ENCODE measurements at regions not wholly inside any gene's neighbourhood (a gene's known extent, or its start where the extent isn't known, plus 50 kb on each side); places are given as distances from the start of the nearest gene placed in this dataset.

- no peak for DNase-seq
Measured at GRCh38 chr13:82674546-82674945, 1207.7 kb downstream of the SLITRK1 start.

- no peak for DNase-seq
Measured at GRCh38 chr13:82672248-82672647, 1210.0 kb downstream of the SLITRK1 start.

GRCh38 chr13:82664183-82664582 lies 1218.1 kb downstream of the SLITRK1 start:
- DNase-seq = no peak

GRCh38 chr13:82661126-82661525 lies 1221.1 kb downstream of the SLITRK1 start:
- DNase-seq = no peak

GRCh38 chr13:82658811-82659210 lies 1223.5 kb downstream of the SLITRK1 start:
- no peak for DNase-seq

GRCh38 chr13:82657471-82657870 lies 1224.8 kb downstream of the SLITRK1 start:
- no peak for DNase-seq

- no peak for DNase-seq
Measured at GRCh38 chr13:82654861-82655855, 1227.1 kb downstream of the SLITRK1 start.

- no peak for DNase-seq
Measured at GRCh38 chr13:82654143-82654542, 1228.1 kb downstream of the SLITRK1 start.

- peak; percentile 42 for DNase-seq
Measured at GRCh38 chr13:82647540-82647939, 1234.7 kb downstream of the SLITRK1 start.

GRCh38 chr13:82636119-82636518 lies 1246.2 kb downstream of the SLITRK1 start:
- DNase-seq = peak; percentile 72

GRCh38 chr13:82634946-82635345 lies 1247.3 kb downstream of the SLITRK1 start:
- no peak for DNase-seq

GRCh38 chr13:82627183-82627582 lies 1255.1 kb downstream of the SLITRK1 start:
- no peak for DNase-seq

GRCh38 chr13:82625717-82626116 lies 1256.6 kb downstream of the SLITRK1 start:
- no peak for DNase-seq

- no peak for DNase-seq
Measured at GRCh38 chr13:82615043-82615442, 1267.2 kb downstream of the SLITRK1 start.

- no peak for DNase-seq
Measured at GRCh38 chr13:82614086-82614485, 1268.2 kb downstream of the SLITRK1 start.

- DNase-seq = no peak
Measured at GRCh38 chr13:82606008-82606407, 1276.3 kb downstream of the SLITRK1 start.

GRCh38 chr13:82597747-82598146 lies 1284.5 kb downstream of the SLITRK1 start:
- DNase-seq = no peak

- DNase-seq = no peak
Measured at GRCh38 chr13:82593239-82593638, 1289.0 kb downstream of the SLITRK1 start.

GRCh38 chr13:82571653-82572052 lies 1310.6 kb downstream of the SLITRK1 start:
- peak; percentile 25 for DNase-seq

- no peak for DNase-seq
Measured at GRCh38 chr13:82569581-82569980, 1312.7 kb downstream of the SLITRK1 start.

- no peak for DNase-seq
Measured at GRCh38 chr13:82566864-82567263, 1315.4 kb downstream of the SLITRK1 start.

- peak; percentile 96 for DNase-seq
Measured at GRCh38 chr13:82565201-82565600, 1317.1 kb downstream of the SLITRK1 start.

- no peak for DNase-seq
Measured at GRCh38 chr13:82560889-82561288, 1321.4 kb downstream of the SLITRK1 start.

- no peak for DNase-seq
Measured at GRCh38 chr13:82522872-82523271, 1359.4 kb downstream of the SLITRK1 start.

All from OCI-M1 (cell line).